H1 (cell line): ENCODE measurements at regions not wholly inside any gene's neighbourhood (a gene's known extent, or its start where the extent isn't known, plus 50 kb on each side); places are given as distances from the start of the nearest gene placed in this dataset.

Source experiments
- MAFK ChIP-seq: IDR thresholded peaks from 2 replicates; pipeline ENCODE4 v1.6.1; 2012; ENCODE audit warnings: low read depth, mild to moderate bottlenecking, improper control_type of control experiment, low read length
- POLR2AphosphoS5 ChIP-seq: IDR thresholded peaks from 2 replicates; pipeline ENCODE4 v1.6.1; 2011; ENCODE audit warnings: low read depth, low read length

- no peak for TF ChIP-seq MAFK
- no peak for TF ChIP-seq POLR2AphosphoS5
These were observed 154.9 kb downstream of the NDUFA10 start (continued) for GRCh38 chr2:239870276-239870675.
